Body of pancreas (tissue), 4 donors: ENCODE measurements at regions not wholly inside any gene's neighbourhood (a gene's known extent, or its start where the extent isn't known, plus 50 kb on each side); places are given as distances from the start of the nearest gene placed in this dataset.

Experiments
- ATAC-seq: fragments of 150-250 bp; one replicate; pipeline ENCODE4 v1.9.1; 2016
- DNase-seq, 4 donors: peaks; one replicate each; pipeline ENCODE4 v3.0.0-alpha.2; 2019
- H3K27ac ChIP-seq, 4 donors: fragments of 200-600 bp; sonication (generic); 1 replicate in 3 of 4; 2 replicates in 1 of 4; pipeline versions ENCODE4 v1.5.1 to v1.6.1; 2016 to 2019; ENCODE audit warnings: mild to moderate bottlenecking in 1 of 4, mixed read lengths in 1 of 4, moderate library complexity in 1 of 4
- H3K27me3 ChIP-seq, 2 donors: fragments of 200-600 bp; sonication (generic); one replicate each; pipeline ENCODE4 v1.6.0; 2016; ENCODE audit warnings: mild to moderate bottlenecking in 1 of 2
- H3K36me3 ChIP-seq, 2 donors: fragments of 200-600 bp; sonication (generic); replicated peaks in 1 of 2; 2 replicates each; pipeline ENCODE4 v1.5.1; 2016; ENCODE audit warnings: low read depth in 2 of 2; ENCODE audit not compliant: insufficient read depth in 1 of 2
- H3K4me1 ChIP-seq: fragments of 200-600 bp; sonication (generic); one replicate; pipeline ENCODE4 v1.6.0; 2016
- H3K4me3 ChIP-seq, 2 donors: fragments of 200-600 bp; sonication (generic); 1 replicate in 1 of 2; 2 replicates in 1 of 2; pipeline ENCODE4 v1.5.1; 2016 to 2019
- H3K9me3 ChIP-seq, 3 donors: fragments of 200-600 bp; sonication (generic); 1 replicate in 2 of 3; 2 replicates in 1 of 3; pipeline ENCODE4 v1.5.1; 2016
- CTCF ChIP-seq, 7 experiments: fragments of 450-650 bp in 4 of 7; fragments of 200-600 bp in 3 of 7; sonication (generic) in 3 of 7; IDR thresholded peaks; one replicate each; pipeline ENCODE4 v1.5.1; 2016 to 2019; ENCODE audit warnings: antibody characterized with exemption in 7 of 7
- POLR2A ChIP-seq, 3 donors: fragments of 450-650 bp; IDR thresholded peaks; one replicate each; pipeline ENCODE4 v1.6.1; 2016; ENCODE audit warnings: antibody characterized with exemption in 3 of 3, mild to moderate bottlenecking in 2 of 3
- WGBS, 2 donors: methylation state at CpG; one replicate each; pipeline ENCODE4 v1.1.5; 2017; 5-methylcytosine and 5-hydroxymethylcytosine counted together
- intact Hi-C: fragments of 100-400 bp; cut with DNase I; formaldehyde crosslinking; loops from one replicate; pipeline ENCODE4 v1.15.1; 2023

GRCh38 chr7:8353991-8354390, 79.4 kb upstream of the NXPH1 start:
- Histone ChIP-seq H3K4me3 (no peak overlapping the region), H3K9me3 (no peaks in the 10 kb centered on the region), H3K4me1 (no peaks in the 10 kb centered on the region), H3K36me3 (no peaks in the 10 kb centered on the region), H3K27ac (no peak overlapping the region), H3K27me3 (no peaks in the 10 kb centered on the region)
- DNase-seq (no peak), ATAC-seq (no peak)
- intact Hi-C loops, result no loop called here
- TF ChIP-seq POLR2A (IDR thresholded peaks at IDR 0.05) (no peak), CTCF (IDR thresholded peaks at IDR 0.05) (no peak)
- WGBS, 2 donors, result 94 to 95% methylated on average over 2 of the region's 2 CpGs

DNA sequence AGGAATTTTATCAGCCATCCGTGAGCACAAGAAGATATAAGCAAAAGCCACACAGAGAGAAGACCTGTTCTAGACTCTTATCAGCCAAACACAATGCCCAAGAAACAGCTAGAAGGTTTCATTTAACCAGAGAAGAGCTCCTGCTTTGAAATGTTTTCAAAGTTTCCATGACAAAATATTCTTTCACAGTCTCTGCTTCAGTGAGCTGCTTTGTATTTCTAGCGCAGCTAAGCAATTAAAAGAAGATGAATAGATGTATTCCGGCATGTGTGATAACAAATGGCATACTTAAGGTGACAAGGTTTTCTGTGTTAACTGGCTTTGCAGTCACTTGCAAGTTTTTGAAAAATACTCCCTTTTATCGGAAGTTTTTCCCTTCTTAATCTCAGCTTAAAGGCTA, 78.9 kb upstream of the NXPH1 start:
- Histone ChIP-seq H3K36me3 (no peaks in the 10 kb centered on the region), H3K27me3 (no peaks in the 10 kb centered on the region), H3K4me3 (no peak overlapping the region), H3K4me1 (no peaks in the 10 kb centered on the region), H3K9me3 (no peaks in the 10 kb centered on the region), H3K27ac (no peak overlapping the region)
- WGBS, 2 donors, result 35 to 42% methylated on average over 4 of the region's 4 CpGs
- ATAC-seq (no peak), DNase-seq (no peak)
- intact Hi-C loops, result no loop called here
- TF ChIP-seq CTCF (IDR thresholded peaks at IDR 0.05) (no peak), POLR2A (IDR thresholded peaks at IDR 0.05) (no peak)

DNA sequence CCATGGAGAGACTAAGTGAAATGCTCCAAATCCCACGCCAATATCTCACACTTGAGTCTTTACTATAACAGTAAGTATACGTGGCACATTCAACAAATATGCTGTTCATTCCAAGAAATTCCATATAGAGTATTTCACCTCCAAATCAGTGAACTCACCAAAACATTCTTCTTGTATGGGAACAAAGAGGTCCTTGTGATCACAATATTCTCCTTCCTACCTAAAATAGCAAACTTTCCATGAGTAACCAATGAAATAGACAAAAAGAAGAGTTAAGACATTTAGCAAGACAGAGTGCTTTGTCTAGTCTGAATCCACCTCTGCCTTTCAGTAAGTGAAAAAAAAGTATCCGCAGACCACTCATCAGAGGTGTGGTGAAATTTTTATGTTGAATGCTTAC, 77.3 kb upstream of the NXPH1 start:
- Histone ChIP-seq H3K4me1 (no peaks in the 10 kb centered on the region), H3K27ac (no peak overlapping the region), H3K36me3 (no peaks in the 10 kb centered on the region), H3K27me3 (no peaks in the 10 kb centered on the region), H3K9me3 (no peaks in the 10 kb centered on the region), H3K4me3 (no peak overlapping the region)
- 82 to 86% methylated on average over 3 of the region's 3 CpGs for WGBS, 2 donors
- no peak for TF ChIP-seq CTCF (IDR thresholded peaks at IDR 0.05)
- TF ChIP-seq POLR2A (IDR thresholded peaks at IDR 0.05), result no peak
- intact Hi-C loops, result no loop called here
- DNase-seq (no peak), ATAC-seq (no peak)

- Histone ChIP-seq H3K9me3 (no peaks in the 10 kb centered on the region), H3K27me3 (no peaks in the 10 kb centered on the region), H3K27ac (no peak overlapping the region), H3K4me3 (no peak overlapping the region), H3K4me1 (no peaks in the 10 kb centered on the region), H3K36me3 (no peaks in the 10 kb centered on the region)
- no peak for DNase-seq
- WGBS, 2 donors, result 41 to 47% methylated on average over 2 of the region's 2 CpGs
- no peak for ATAC-seq
- no peak for TF ChIP-seq POLR2A (IDR thresholded peaks at IDR 0.05)
- intact Hi-C loops, result no loop called here
These were observed 75.9 kb upstream of the NXPH1 start for GRCh38 chr7:8357536-8357935.

GRCh38 chr7:8360564-8361153, 72.8 kb upstream of the NXPH1 start:
- WGBS, 2 donors, result 14 to 28% methylated on average over 1 of the region's 1 CpG
- H3K36me3 ChIP-seq, result no peaks in the 10 kb centered on the region
- H3K27ac ChIP-seq, result no peak overlapping the region
- H3K27me3 ChIP-seq, result no peaks in the 10 kb centered on the region
- intact Hi-C loops, result no loop called here
- ATAC-seq (no peak), DNase-seq (no peak)
- no peaks in the 10 kb centered on the region for H3K9me3 ChIP-seq
- no peaks in the 10 kb centered on the region for H3K4me1 ChIP-seq
- no peak for TF ChIP-seq POLR2A (IDR thresholded peaks at IDR 0.05)
- no peak for TF ChIP-seq CTCF (IDR thresholded peaks at IDR 0.05)
- H3K4me3 ChIP-seq, result no peak overlapping the region
